ENCODE measurements at regions not wholly inside any gene's neighbourhood (a gene's known extent, or its start where the extent isn't known, plus 50 kb on each side); places are given as distances from the start of the nearest gene placed in this dataset.

- peak; percentile 4 to 30 (median 21) for DNase-seq (ENCODE audit: low read depth in 4 of 4, low spot score in 1 of 4)
Observed at GRCh38 chr6:8219352-8219943, 117.1 kb upstream of the EEF1E1 start.

GRCh38 chr6:8218861-8219260, 116.5 kb upstream of the EEF1E1 start:
- DNase-seq (ENCODE audit: low read depth in 4 of 4, low spot score in 1 of 4) = no peak

GRCh38 chr6:8215631-8216030, 113.3 kb upstream of the EEF1E1 start:
- no peak for DNase-seq (ENCODE audit: low read depth in 4 of 4, low spot score in 1 of 4)

- no peak for DNase-seq (ENCODE audit: low read depth in 4 of 4, low spot score in 1 of 4)
Observed at GRCh38 chr6:8213995-8214394, 111.6 kb upstream of the EEF1E1 start.

GRCh38 chr6:8212720-8213434, 110.5 kb upstream of the EEF1E1 start:
- DNase-seq (ENCODE audit: low read depth in 4 of 4, low spot score in 1 of 4) = no peak

GRCh38 chr6:8207869-8208191, 105.5 kb upstream of the EEF1E1 start:
- no peak for DNase-seq (ENCODE audit: low read depth in 4 of 4, low spot score in 1 of 4)

GRCh38 chr6:8207191-8207868, 105.0 kb upstream of the EEF1E1 start:
- DNase-seq (ENCODE audit: low read depth in 4 of 4, low spot score in 1 of 4) = no peak

- no peak for DNase-seq (ENCODE audit: low read depth in 4 of 4, low spot score in 1 of 4)
Observed at GRCh38 chr6:8203337-8203736, 101.0 kb upstream of the EEF1E1 start.

- DNase-seq (ENCODE audit: low read depth in 4 of 4, low spot score in 1 of 4) = no peak
Observed at GRCh38 chr6:8201679-8202078, 99.3 kb upstream of the EEF1E1 start.

- no peak for DNase-seq (ENCODE audit: low read depth in 4 of 4, low spot score in 1 of 4)
Observed at GRCh38 chr6:8200255-8200654, 97.9 kb upstream of the EEF1E1 start.

- DNase-seq (ENCODE audit: low read depth in 4 of 4, low spot score in 1 of 4) = no peak
Observed at GRCh38 chr6:8195714-8196102, 93.4 kb upstream of the EEF1E1 start.

GRCh38 chr6:8195040-8195713, 92.8 kb upstream of the EEF1E1 start:
- no peak for DNase-seq (ENCODE audit: low read depth in 4 of 4, low spot score in 1 of 4)

GRCh38 chr6:8194490-8194889, 92.1 kb upstream of the EEF1E1 start:
- DNase-seq (ENCODE audit: low read depth in 4 of 4, low spot score in 1 of 4) = no peak

GRCh38 chr6:8193541-8193940, 91.2 kb upstream of the EEF1E1 start:
- no peak for DNase-seq (ENCODE audit: low read depth in 4 of 4, low spot score in 1 of 4)

GRCh38 chr6:8192597-8192996, 90.2 kb upstream of the EEF1E1 start:
- DNase-seq (ENCODE audit: low read depth in 4 of 4, low spot score in 1 of 4) = no peak

GRCh38 chr6:8192067-8192466, 89.7 kb upstream of the EEF1E1 start:
- no peak for DNase-seq (ENCODE audit: low read depth in 4 of 4, low spot score in 1 of 4)

- DNase-seq (ENCODE audit: low read depth in 4 of 4, low spot score in 1 of 4) = no peak
Observed at GRCh38 chr6:8191629-8192028, 89.3 kb upstream of the EEF1E1 start.

- DNase-seq (ENCODE audit: low read depth in 4 of 4, low spot score in 1 of 4) = no peak
Observed at GRCh38 chr6:8187209-8187608, 84.9 kb upstream of the EEF1E1 start.

GRCh38 chr6:8182902-8183665, 80.7 kb upstream of the EEF1E1 start:
- no peak for DNase-seq (ENCODE audit: low read depth in 4 of 4, low spot score in 1 of 4)

GRCh38 chr6:8181951-8182845, 79.8 kb upstream of the EEF1E1 start:
- DNase-seq (ENCODE audit: low read depth in 4 of 4, low spot score in 1 of 4) = no peak

Measured in stimulated activated CD4-positive, alpha-beta T cell treated with anti-CD3 and anti-CD28 coated beads, Interleukin-1b, Interleukin-23, amount 100 ng/mL, for 24 hours (primary cell).